ENCODE measurements at regions not wholly inside any gene's neighbourhood (a gene's known extent, or its start where the extent isn't known, plus 50 kb on each side); places are given as distances from the start of the nearest gene placed in this dataset.

- no peaks in the 10 kb centered on the region for H3K4me1 ChIP-seq
- no peaks in the 10 kb centered on the region for H3K27me3 ChIP-seq
- TF ChIP-seq CTCF (IDR thresholded peaks at IDR 0.05 in 4 of 5, conservative IDR thresholded peaks at IDR 0.05 in 1 of 5) = no peak
- TF ChIP-seq POLR2A (IDR thresholded peaks at IDR 0.05) = no peak
- no peak for DNase-seq
- no peak overlapping the region for H3K27ac ChIP-seq
- intact Hi-C loops (cut with DNase I; ENCODE audit: low total_unique reads) (no loop called here), in situ Hi-C loops (cut with MboI; ENCODE audit: low sequenced_read_pairs in 4 of 4) (no loop called here)
- H3K9me3 ChIP-seq = no peaks in the 10 kb centered on the region
- ATAC-seq = no peak
- H3K36me3 ChIP-seq = no peaks in the 10 kb centered on the region
- no peak overlapping the region for H3K4me3 ChIP-seq
Observed at GRCh38 chr12:126248871-126249403, 1183.7 kb downstream of the AACS start.

GRCh38 chr12:126258190-126258589, 1193.0 kb downstream of the AACS start:
- H3K36me3 ChIP-seq = no peaks in the 10 kb centered on the region
- no peaks in the 10 kb centered on the region for H3K4me1 ChIP-seq
- in situ Hi-C loops (cut with MboI; ENCODE audit: low sequenced_read_pairs in 4 of 4) (no loop called here), intact Hi-C loops (cut with DNase I; ENCODE audit: low total_unique reads) (no loop called here)
- H3K9me3 ChIP-seq = no peaks in the 10 kb centered on the region
- no peak for DNase-seq
- H3K4me3 ChIP-seq = no peak overlapping the region
- TF ChIP-seq POLR2A (IDR thresholded peaks at IDR 0.05) (no peak), CTCF (IDR thresholded peaks at IDR 0.05 in 4 of 5, conservative IDR thresholded peaks at IDR 0.05 in 1 of 5) (no peak)
- no peaks in the 10 kb centered on the region for H3K27me3 ChIP-seq
- no peak overlapping the region for H3K27ac ChIP-seq
- no peak for ATAC-seq

- ATAC-seq (no peak), DNase-seq (no peak)
- intact Hi-C loops (cut with DNase I; ENCODE audit: low total_unique reads) = no loop called here
- in situ Hi-C loops (cut with MboI; ENCODE audit: low sequenced_read_pairs in 4 of 4) = no loop called here
- no peaks in the 10 kb centered on the region for H3K4me1 ChIP-seq
- no peaks in the 10 kb centered on the region for H3K27me3 ChIP-seq
- no peak overlapping the region for H3K4me3 ChIP-seq
- no peaks in the 10 kb centered on the region for H3K36me3 ChIP-seq
- TF ChIP-seq CTCF (IDR thresholded peaks at IDR 0.05 in 4 of 5, conservative IDR thresholded peaks at IDR 0.05 in 1 of 5) (no peak), POLR2A (IDR thresholded peaks at IDR 0.05) (no peak)
- H3K9me3 ChIP-seq = no peaks in the 10 kb centered on the region
- no peak overlapping the region for H3K27ac ChIP-seq
Observed at GRCh38 chr12:126262829-126263228, 1197.6 kb downstream of the AACS start.

GRCh38 chr12:126268222-126268621, 1203.0 kb downstream of the AACS start:
- Histone ChIP-seq H3K9me3 (no peaks in the 10 kb centered on the region), H3K4me3 (no peak overlapping the region), H3K27ac (no peak overlapping the region), H3K36me3 (no peaks in the 10 kb centered on the region), H3K4me1 (no peaks in the 10 kb centered on the region), H3K27me3 (no peaks in the 10 kb centered on the region)
- no peak for TF ChIP-seq CTCF (IDR thresholded peaks at IDR 0.05 in 4 of 5, conservative IDR thresholded peaks at IDR 0.05 in 1 of 5)
- TF ChIP-seq POLR2A (IDR thresholded peaks at IDR 0.05) = no peak
- no peak for DNase-seq
- no peak for ATAC-seq
- intact Hi-C loops (cut with DNase I; ENCODE audit: low total_unique reads) (no loop called here), in situ Hi-C loops (cut with MboI; ENCODE audit: low sequenced_read_pairs in 4 of 4) (no loop called here)

- no peak for DNase-seq
- Histone ChIP-seq H3K4me3 (no peak overlapping the region), H3K36me3 (no peaks in the 10 kb centered on the region), H3K27ac (no peak overlapping the region), H3K4me1 (no peaks in the 10 kb centered on the region), H3K9me3 (no peaks in the 10 kb centered on the region), H3K27me3 (no peaks in the 10 kb centered on the region)
- no peak for ATAC-seq
- TF ChIP-seq CTCF (IDR thresholded peaks at IDR 0.05 in 4 of 5, conservative IDR thresholded peaks at IDR 0.05 in 1 of 5) (no peak), POLR2A (IDR thresholded peaks at IDR 0.05) (no peak)
- in situ Hi-C loops (cut with MboI; ENCODE audit: low sequenced_read_pairs in 4 of 4) (no loop called here), intact Hi-C loops (cut with DNase I; ENCODE audit: low total_unique reads) (no loop called here)
Observed at GRCh38 chr12:126271159-126271558, 1205.9 kb downstream of the AACS start.

Measured in gastrocnemius medialis (tissue), 4 donors.